RWPE1 (cell line): ENCODE measurements at regions not wholly inside any gene's neighbourhood (a gene's known extent, or its start where the extent isn't known, plus 50 kb on each side); places are given as distances from the start of the nearest gene placed in this dataset.

Source experiments
- CTCF ChIA-PET: fragments of 350-600 bp; sonication (Branson Sonifier 250); formaldehyde crosslinking; extraction: SDS; loops from one replicate; lab custom pipeline; 2021; lab: Yijun Ruan, JAX
- POLR2A ChIA-PET: fragments of 400-600 bp; formaldehyde crosslinking; extraction: SDS; loops from one replicate; lab custom pipeline; 2020; ENCODE audit warnings: antibody characterized with exemption; ENCODE audit not compliant: low non-redundant PET; lab: Yijun Ruan, JAX
- DNase-seq: peaks from one replicate; pipeline ENCODE4 v3.0.0; 2012; ENCODE audit warnings: low spot score
- H3K27ac ChIP-seq: fragments of 450-650 bp; 2 replicates; pipeline ENCODE4 v1.5.1; 2017
- CTCF ChIP-seq: fragments of 450-650 bp; conservative IDR thresholded peaks from 2 replicates; pipeline ENCODE4 v1.5.1; 2017; ENCODE audit warnings: low read depth, mild to moderate bottlenecking

GRCh38 chr6:15864708-15865062 lies 201.9 kb upstream of the DTNBP1 start:
- ChIA-PET CTCF (interaction anchor here (0.9 kb wide), 1 partner anchor 179 kb away, joined by 3 read pairs; no protein-coding TSS in a partner anchor), POLR2A (no interaction called here)
- DNase-seq, result no peak
- H3K27ac ChIP-seq, result no peak overlapping the region
- TF ChIP-seq CTCF, result no peak

- no peak overlapping the region for H3K27ac ChIP-seq
- ChIA-PET CTCF (interaction anchor here (0.7 to 0.9 kb wide), 2 partner anchors 179 to 199 kb away, joined by 3 read pairs; no protein-coding TSS in a partner anchor), POLR2A (no interaction called here)
- DNase-seq, result no peak
- no peak for TF ChIP-seq CTCF
Observed at GRCh38 chr6:15864038-15864707, 201.3 kb upstream of the DTNBP1 start.

DNA sequence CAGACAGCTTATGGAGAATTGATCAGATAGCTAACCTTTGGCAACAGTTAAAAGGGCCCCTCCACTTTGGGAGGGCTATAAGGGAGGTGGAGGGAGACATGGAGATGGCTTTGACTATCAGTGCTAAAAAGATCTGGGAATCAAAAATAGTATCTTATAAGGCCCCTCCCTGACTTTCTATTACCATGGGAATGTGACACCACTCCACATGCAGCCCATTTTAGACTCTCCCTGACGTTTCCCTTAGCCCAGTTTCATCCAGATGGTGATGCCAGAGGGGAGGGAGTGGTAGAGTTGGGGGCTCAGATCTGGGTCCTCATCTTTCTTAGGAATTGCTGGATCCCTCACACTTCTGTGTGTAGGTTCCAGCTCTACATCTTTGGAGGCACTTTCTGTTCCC lies 200.0 kb upstream of the DTNBP1 start:
- TF ChIP-seq CTCF, result no peak
- ChIA-PET POLR2A (no interaction called here), CTCF (no interaction called here)
- no peak overlapping the region for H3K27ac ChIP-seq
- no peak for DNase-seq

DNA sequence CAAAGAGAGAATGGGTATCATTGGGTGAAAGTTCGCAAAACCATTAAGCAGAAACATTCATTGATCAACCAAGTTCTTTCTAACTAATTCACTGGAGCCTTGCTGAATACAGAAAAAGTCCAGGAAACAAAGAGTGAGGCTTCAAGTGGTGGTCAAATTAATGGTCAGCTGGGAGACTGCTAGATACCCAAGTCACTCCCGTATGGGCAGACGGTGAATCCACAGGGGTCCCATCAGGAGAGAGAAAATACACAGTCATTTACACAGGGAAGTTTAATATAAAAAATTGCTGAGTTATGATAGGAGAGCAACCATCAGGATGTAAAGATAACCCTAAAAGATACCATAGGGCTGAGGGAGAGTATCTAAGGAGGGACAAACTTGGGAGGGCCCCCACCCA lies 198.7 kb upstream of the DTNBP1 start:
- ChIA-PET CTCF (no interaction called here), POLR2A (no interaction called here)
- no peak for TF ChIP-seq CTCF
- no peak for DNase-seq
- H3K27ac ChIP-seq, result no peak overlapping the region

DNA sequence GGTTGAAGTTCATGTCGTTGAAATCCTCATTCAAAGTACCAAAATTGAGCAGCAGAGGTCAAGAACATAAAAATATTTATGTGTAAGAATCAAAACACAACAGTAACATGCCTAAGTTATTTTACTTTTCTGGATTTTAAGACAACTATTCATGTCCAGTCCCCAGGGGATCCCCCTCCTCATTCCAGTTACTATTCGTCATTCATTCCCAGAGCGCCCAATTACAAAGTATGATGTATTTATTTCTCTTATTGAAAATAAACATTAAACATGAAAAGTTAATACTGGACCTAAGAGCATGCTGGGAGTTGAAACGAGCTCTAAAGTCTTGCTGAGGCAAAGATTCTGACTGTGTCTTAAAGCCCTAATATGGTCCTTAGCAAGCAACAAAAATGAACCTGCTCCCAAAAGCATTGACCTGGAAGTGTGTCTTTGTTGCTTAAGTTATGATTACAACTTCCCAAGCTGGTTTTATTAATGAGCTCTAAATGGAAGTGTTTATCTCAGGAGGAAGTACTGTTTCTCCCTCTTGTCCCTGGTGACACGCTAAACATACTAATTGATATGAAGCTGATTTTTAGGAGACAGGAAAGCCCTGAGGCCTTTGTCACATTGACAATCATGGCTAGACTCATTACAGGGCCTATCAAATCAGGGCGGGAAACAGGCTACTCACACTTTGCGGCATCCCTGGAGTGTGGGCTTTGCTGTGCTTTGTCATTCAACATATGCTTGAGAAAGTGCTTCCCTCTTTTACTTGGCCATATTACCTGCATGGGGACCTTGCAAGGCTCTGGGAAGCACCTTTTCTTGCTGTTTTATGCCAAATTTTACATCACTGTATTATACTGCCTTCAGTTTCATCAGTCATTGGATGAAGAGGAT lies 192.2 kb upstream of the DTNBP1 start:
- TF ChIP-seq CTCF, result no peak
- POLR2A ChIA-PET, result no interaction called here
- no peak for DNase-seq
- CTCF ChIA-PET, result interaction anchor here (0.6 kb wide), 2 partner anchors 24 to 1407 kb away, joined by 3 to 4 read pairs; no protein-coding TSS in a partner anchor
- no peak overlapping the region for H3K27ac ChIP-seq

- no peak for TF ChIP-seq CTCF
Observed at GRCh38 chr6:15854378-15854777, 191.6 kb upstream of the DTNBP1 start.

More at GRCh38 chr6:15854378-15854777, 191.6 kb upstream of the DTNBP1 start:
- ChIA-PET CTCF (interaction anchor here (0.6 kb wide), 2 partner anchors 23 to 1408 kb away, joined by 3 to 4 read pairs; no protein-coding TSS in a partner anchor), POLR2A (no interaction called here)
- no peak overlapping the region for H3K27ac ChIP-seq
- DNase-seq, result no peak
